PC-9 (cell line): ENCODE measurements at regions not wholly inside any gene's neighbourhood (a gene's known extent, or its start where the extent isn't known, plus 50 kb on each side); places are given as distances from the start of the nearest gene placed in this dataset.

Experiments
- BruUV-seq: library from RNA; stranded (reverse); fragments of 400-500 nt; replicated peaks from 2 replicates; lab custom pipeline; 2021; lab: Mats Ljungman, UMichigan
- CTCF ChIA-PET: fragments of 300-600 bp; sonication (Branson Sonifier 250); formaldehyde crosslinking; loops from one replicate; lab custom pipeline; 2022; ENCODE audit warnings: antibody characterized with exemption; lab: Charles Lee
- POLR2A ChIA-PET: fragments of 300-600 bp; sonication (Branson Sonifier 250); formaldehyde crosslinking; loops from one replicate; lab custom pipeline; 2022; ENCODE audit warnings: antibody characterized with exemption; ENCODE audit not compliant: unreplicated experiment; lab: Charles Lee
- DNase-seq, 2 experiments: peaks; one replicate each; pipeline versions ENCODE4 v3.0.0 to v3.0.0-alpha.2; 2015 to 2022; ENCODE audit warnings: mixed read lengths in 1 of 2
- H2AFZ ChIP-seq: fragments of 200-600 bp; sonication (generic); 2 replicates; pipeline ENCODE4 v1.8.1; 2017; ENCODE audit warnings: antibody characterized with exemption
- H3F3A ChIP-seq: fragments of 200-600 bp; sonication (generic); 2 replicates; pipeline ENCODE4 v1.8.1; 2017; ENCODE audit warnings: antibody characterized with exemption, mild to moderate bottlenecking, low read depth; ENCODE audit not compliant: insufficient read depth
- H3K27ac ChIP-seq: fragments of 200-600 bp; sonication (generic); 2 replicates; pipeline ENCODE4 v1.6.1; 2016; ENCODE audit warnings: mixed run types
- H3K27me3 ChIP-seq: fragments of 200-600 bp; sonication (generic); 2 replicates; pipeline ENCODE4 v1.6.1; 2016; ENCODE audit warnings: low read depth, mixed run types; ENCODE audit not compliant: insufficient read depth
- H3K36me3 ChIP-seq: fragments of 200-600 bp; sonication (generic); 2 replicates; pipeline ENCODE4 v1.6.1; 2016; ENCODE audit warnings: low read depth, mixed run types
- H3K4me1 ChIP-seq: fragments of 200-600 bp; sonication (generic); replicated peaks from 2 replicates; pipeline ENCODE4 v1.6.1; 2016; ENCODE audit warnings: mixed run types; ENCODE audit not compliant: insufficient read depth
- H3K4me2 ChIP-seq: fragments of 200-600 bp; sonication (generic); 2 replicates; pipeline ENCODE4 v1.6.1; 2017; ENCODE audit warnings: mixed run types
- H3K4me3 ChIP-seq: fragments of 200-600 bp; sonication (generic); 2 replicates; pipeline ENCODE4 v1.6.1; 2016; ENCODE audit warnings: mixed run types
- H3K79me2 ChIP-seq: fragments of 200-600 bp; sonication (generic); 2 replicates; pipeline ENCODE4 v1.6.1; 2017; ENCODE audit warnings: low read depth, mixed run types
- H3K9me2 ChIP-seq: fragments of 200-600 bp; sonication (generic); 2 replicates; pipeline ENCODE4 v1.8.1; 2017; ENCODE audit warnings: mild to moderate bottlenecking; ENCODE audit not compliant: insufficient read depth
- H3K9me3 ChIP-seq: fragments of 200-600 bp; sonication (generic); 2 replicates; pipeline ENCODE4 v1.8.1; 2016; ENCODE audit warnings: low read depth; ENCODE audit not compliant: insufficient read depth
- H4K20me1 ChIP-seq: fragments of 200-600 bp; sonication (generic); 2 replicates; pipeline ENCODE4 v1.8.1; 2017; ENCODE audit not compliant: insufficient read depth
- CTCF ChIP-seq: fragments of 200-600 bp; sonication (generic); conservative IDR thresholded peaks from 2 replicates; pipeline ENCODE4 v1.6.1; 2017; ENCODE audit warnings: mixed run types, antibody characterized with exemption, mild to moderate bottlenecking, moderate library complexity
- EZH2 ChIP-seq: fragments of 200-600 bp; sonication (generic); IDR thresholded peaks from 2 replicates; pipeline ENCODE4 v1.8.0; 2017; ENCODE audit warnings: antibody characterized with exemption, low read depth
- intact Hi-C: fragments of 100-400 bp; cut with micrococcal nuclease; formaldehyde crosslinking; loops from one replicate; pipeline ENCODE4 v1.10.0; 2022; ENCODE audit not compliant: unreplicated experiment

GRCh38 chr2:16581241-16581640, 84.4 kb downstream of the CYRIA start:
- Histone ChIP-seq H3K36me3 (no peaks in the 10 kb centered on the region), H3K9me2 (no peaks in the 10 kb centered on the region), H3K4me2 (no peak overlapping the region), H2AFZ (no peak overlapping the region), H3K79me2 (no peaks in the 10 kb centered on the region), H3K27ac (no peak overlapping the region), H3K4me1 (no peaks in the 10 kb centered on the region), H3K27me3 (no peaks in the 10 kb centered on the region), H3F3A (no peaks in the 10 kb centered on the region), H4K20me1 (no peaks in the 10 kb centered on the region), H3K9me3 (no peaks in the 10 kb centered on the region), H3K4me3 (no peak overlapping the region)
- TF ChIP-seq CTCF (no peak), EZH2 (no peak)
- intact Hi-C loops: no loop called here
- no TSS peak for BruUV-seq
- ChIA-PET POLR2A (no interaction called here), CTCF (no interaction called here)
- no peak for DNase-seq

- no peak overlapping the region for H3K27ac ChIP-seq
- H3K36me3 ChIP-seq: no peaks in the 10 kb centered on the region
- H3K27me3 ChIP-seq: no peaks in the 10 kb centered on the region
- H3K9me3 ChIP-seq: no peaks in the 10 kb centered on the region
- POLR2A ChIA-PET: no interaction called here
- H3F3A ChIP-seq: no peaks in the 10 kb centered on the region
- no TSS peak for BruUV-seq
- H3K9me2 ChIP-seq: no peaks in the 10 kb centered on the region
- no peak for DNase-seq
- no peaks in the 10 kb centered on the region for H3K79me2 ChIP-seq
- no peak overlapping the region for H2AFZ ChIP-seq
- CTCF ChIA-PET: no interaction called here
- no peak overlapping the region for H3K4me3 ChIP-seq
- no peaks in the 10 kb centered on the region for H3K4me1 ChIP-seq
- H4K20me1 ChIP-seq: no peaks in the 10 kb centered on the region
- TF ChIP-seq EZH2 (no peak), CTCF (no peak)
- intact Hi-C loops: no loop called here
- no peak overlapping the region for H3K4me2 ChIP-seq
These were observed 87.6 kb downstream of the CYRIA start for GRCh38 chr2:16578081-16578480.

GRCh38 chr2:16570516-16570915, 95.1 kb downstream of the CYRIA start:
- TF ChIP-seq CTCF (no peak), EZH2 (no peak)

More at GRCh38 chr2:16570516-16570915, 95.1 kb downstream of the CYRIA start:
- intact Hi-C loops: no loop called here
- Histone ChIP-seq H3K9me2 (no peaks in the 10 kb centered on the region), H3K9me3 (no peaks in the 10 kb centered on the region), H3K4me2 (no peak overlapping the region), H3K79me2 (no peaks in the 10 kb centered on the region), H3K4me3 (no peak overlapping the region), H3K27me3 (no peaks in the 10 kb centered on the region), H3K36me3 (no peaks in the 10 kb centered on the region), H3K27ac (no peak overlapping the region), H2AFZ (no peak overlapping the region), H3K4me1 (no peaks in the 10 kb centered on the region), H3F3A (no peaks in the 10 kb centered on the region), H4K20me1 (no peaks in the 10 kb centered on the region)
- no peak for DNase-seq
- BruUV-seq: no TSS peak
- ChIA-PET CTCF (no interaction called here), POLR2A (no interaction called here)
